Cardiac muscle cell (in vitro differentiated cells and primary cell): ENCODE measurements at regions not wholly inside any gene's neighbourhood (a gene's known extent, or its start where the extent isn't known, plus 50 kb on each side); places are given as distances from the start of the nearest gene placed in this dataset.

Source experiments
- DNase-seq, 2 donors: peaks; one replicate each; pipeline versions ENCODE4 v3.0.0 to v3.0.0-alpha.2; 2010 to 2017; ENCODE audit warnings: low read depth in 1 of 2, low spot score in 1 of 2
- H3K27ac ChIP-seq: fragments of 200-600 bp; sonication (generic); 2 replicates; pipeline ENCODE4 v1.5.1; 2016
- H3K27me3 ChIP-seq: fragments of 200-600 bp; sonication (generic); 2 replicates; pipeline ENCODE4 v1.6.0; 2016; ENCODE audit warnings: control low read depth
- H3K36me3 ChIP-seq: fragments of 200-600 bp; sonication (generic); 2 replicates; pipeline ENCODE4 v1.5.1; 2016; ENCODE audit warnings: control low read depth
- H3K4me1 ChIP-seq: fragments of 200-600 bp; sonication (generic); 2 replicates; pipeline ENCODE4 v1.8.1; 2017; ENCODE audit warnings: low read depth, mild to moderate bottlenecking, mixed run types
- H3K4me3 ChIP-seq: fragments of 200-600 bp; sonication (generic); 2 replicates; pipeline ENCODE4 v1.5.1; 2016; ENCODE audit warnings: mild to moderate bottlenecking
- H3K9me3 ChIP-seq: fragments of 200-600 bp; sonication (generic); 2 replicates; pipeline ENCODE4 v1.5.1; 2017; ENCODE audit warnings: low read depth, mild to moderate bottlenecking, control low read depth
- CTCF ChIP-seq: IDR thresholded peaks from 2 replicates; pipeline ENCODE4 v1.5.1; 2012; ENCODE audit warnings: low read depth, mild to moderate bottlenecking, low read length

- Histone ChIP-seq H3K27ac (no peak overlapping the region), H3K4me3 (no peak overlapping the region), H3K4me1 (no peaks in the 10 kb centered on the region), H3K9me3 (no peaks in the 10 kb centered on the region), H3K27me3 (no peaks in the 10 kb centered on the region), H3K36me3 (no peaks in the 10 kb centered on the region)
- DNase-seq, result no peak
- TF ChIP-seq CTCF, result no peak
Observed at GRCh38 chr13:89470901-89471300, 1799.7 kb downstream of the SLITRK5 start.

GRCh38 chr13:89474432-89474831 is 1803.3 kb downstream of the SLITRK5 start:
- no peak overlapping the region for H3K4me3 ChIP-seq
- TF ChIP-seq CTCF, result no peak
- no peak for DNase-seq
- H3K36me3 ChIP-seq, result no peaks in the 10 kb centered on the region
- H3K27me3 ChIP-seq, result no peaks in the 10 kb centered on the region
- no peak overlapping the region for H3K27ac ChIP-seq
- H3K9me3 ChIP-seq, result no peaks in the 10 kb centered on the region
- H3K4me1 ChIP-seq, result no peaks in the 10 kb centered on the region

GRCh38 chr13:89486065-89486464 is 1814.9 kb downstream of the SLITRK5 start:
- Histone ChIP-seq H3K27me3 (no peaks in the 10 kb centered on the region), H3K36me3 (no peaks in the 10 kb centered on the region), H3K4me3 (no peak overlapping the region), H3K9me3 (no peaks in the 10 kb centered on the region), H3K27ac (no peak overlapping the region), H3K4me1 (no peaks in the 10 kb centered on the region)
- no peak for DNase-seq
- no peak for TF ChIP-seq CTCF

GRCh38 chr13:89486709-89487108 is 1815.5 kb downstream of the SLITRK5 start:
- H3K9me3 ChIP-seq, result no peaks in the 10 kb centered on the region
- DNase-seq, result no peak
- H3K4me1 ChIP-seq, result no peaks in the 10 kb centered on the region
- H3K4me3 ChIP-seq, result no peak overlapping the region
- H3K36me3 ChIP-seq, result no peaks in the 10 kb centered on the region
- H3K27ac ChIP-seq, result no peak overlapping the region
- H3K27me3 ChIP-seq, result no peaks in the 10 kb centered on the region
- TF ChIP-seq CTCF, result no peak

- no peaks in the 10 kb centered on the region for H3K4me1 ChIP-seq
- H3K4me3 ChIP-seq, result no peak overlapping the region
- no peaks in the 10 kb centered on the region for H3K36me3 ChIP-seq
- TF ChIP-seq CTCF, result no peak
- no peak for DNase-seq
- no peak overlapping the region for H3K27ac ChIP-seq
- no peaks in the 10 kb centered on the region for H3K27me3 ChIP-seq
- H3K9me3 ChIP-seq, result no peaks in the 10 kb centered on the region
Observed at GRCh38 chr13:89490661-89491060, 1819.5 kb downstream of the SLITRK5 start.

- peak in 1 of 2 donors; percentile 34 for DNase-seq
- Histone ChIP-seq H3K4me3 (no peak overlapping the region), H3K9me3 (no peaks in the 10 kb centered on the region), H3K27me3 (no peaks in the 10 kb centered on the region), H3K36me3 (no peaks in the 10 kb centered on the region), H3K27ac (no peak overlapping the region), H3K4me1 (peaks cover 11% of the 10 kb centered on the region)
- TF ChIP-seq CTCF, result no peak
Observed at GRCh38 chr13:89496478-89496877, 1825.3 kb downstream of the SLITRK5 start.
